Lung (tissue), 11 donors: ENCODE measurements at regions not wholly inside any gene's neighbourhood (a gene's known extent, or its start where the extent isn't known, plus 50 kb on each side); places are given as distances from the start of the nearest gene placed in this dataset.

ENCODE experiments used
- ATAC-seq: fragments of 200-7000 bp; cut with Tn5 transposase; one replicate; pipeline ENCODE4 v1.9.1; 2020; ENCODE audit warnings: moderate number of reproducible peaks; ENCODE audit not compliant: insufficient read depth, low FRiP score
- DNase-seq, 3 donors: peaks; one replicate each; pipeline ENCODE4 v3.0.0-alpha.2; 2013 to 2017
- H3K27ac ChIP-seq, 2 donors: one replicate each; pipeline ENCODE4 v1.5.1; 2013; ENCODE audit warnings: mild to moderate bottlenecking in 2 of 2, moderate library complexity in 2 of 2, control low read depth in 1 of 2, inconsistent platforms in 1 of 2, low read depth in 1 of 2, low read length in 1 of 2
- H3K27me3 ChIP-seq, 3 donors: one replicate each; pipeline ENCODE4 v1.5.1; 2013; ENCODE audit warnings: low read length in 2 of 3; ENCODE audit not compliant: control insufficient read depth in 3 of 3, insufficient read depth in 3 of 3
- H3K36me3 ChIP-seq, 4 donors: one replicate each; pipeline ENCODE4 v1.5.1; 2013; ENCODE audit warnings: low read length in 4 of 4, mild to moderate bottlenecking in 1 of 4, moderate library complexity in 1 of 4; ENCODE audit not compliant: control insufficient read depth in 4 of 4, insufficient read depth in 4 of 4
- H3K4me1 ChIP-seq, 5 donors: one replicate each; pipeline ENCODE4 v1.5.1; 2013; ENCODE audit warnings: low read length in 5 of 5, mild to moderate bottlenecking in 2 of 5, moderate library complexity in 1 of 5; ENCODE audit not compliant: control insufficient read depth in 5 of 5, insufficient read depth in 5 of 5
- H3K4me3 ChIP-seq: one replicate; pipeline ENCODE4 v1.5.1; 2013; ENCODE audit warnings: mild to moderate bottlenecking, control low read depth, moderate library complexity
- H3K9ac ChIP-seq, 2 donors: one replicate each; pipeline ENCODE4 v1.5.1; 2013; ENCODE audit warnings: low read length in 2 of 2, control low read depth in 1 of 2; ENCODE audit not compliant: insufficient read depth in 1 of 2
- H3K9me3 ChIP-seq, 4 donors: one replicate each; pipeline ENCODE4 v1.5.1; 2013; ENCODE audit warnings: low read length in 3 of 4, mild to moderate bottlenecking in 1 of 4, moderate library complexity in 1 of 4; ENCODE audit not compliant: control insufficient read depth in 4 of 4, insufficient read depth in 3 of 4
- CTCF ChIP-seq: IDR thresholded peaks from 2 replicates; pipeline ENCODE4 v1.5.1; 2012; ENCODE audit warnings: mild to moderate bottlenecking; ENCODE audit errors: control extremely low read depth, extremely low read depth
- WGBS, 2 donors: extraction: QIAGEN DNeasy Blood & Tissue Kit; methylation state at CpG; one replicate each; pipeline ENCODE4 v1.1.7; 2013; 5-methylcytosine and 5-hydroxymethylcytosine counted together
- donor health status: control.
- donor health status: control.
- donor health status: Bipolar disorder and iron deficiency.
- donor health status: healthy.
- donor health status: DM: yes; HTN: yes; CAD: no.

GRCh38 chr2:129059476-129059875, 740.8 kb upstream of the HS6ST1 start:
- H3K9me3 ChIP-seq, result no peaks in the 10 kb centered on the region
- DNase-seq (no peak), ATAC-seq (no peak)
- no peak overlapping the region for H3K9ac ChIP-seq
- no peak overlapping the region for H3K27ac ChIP-seq
- no peak for TF ChIP-seq CTCF
- H3K27me3 ChIP-seq, result no peaks in the 10 kb centered on the region
- H3K4me3 ChIP-seq, result no peak overlapping the region
- no peaks in the 10 kb centered on the region for H3K4me1 ChIP-seq
- 91 to 92% methylated on average over 7 of the region's 7 CpGs for WGBS, 2 donors
- H3K36me3 ChIP-seq, result no peaks in the 10 kb centered on the region

GRCh38 chr2:129061069-129061768, 742.6 kb upstream of the HS6ST1 start:
- H3K27me3 ChIP-seq, result no peaks in the 10 kb centered on the region
- DNase-seq (no peak), ATAC-seq (no peak)
- no peak overlapping the region for H3K9ac ChIP-seq
- no peak overlapping the region for H3K27ac ChIP-seq
- H3K4me1 ChIP-seq, result no peaks in the 10 kb centered on the region
- WGBS, 2 donors, result 71 to 80% methylated on average over 5 of the region's 5 CpGs
- no peak for TF ChIP-seq CTCF
- no peaks in the 10 kb centered on the region for H3K9me3 ChIP-seq
- no peaks in the 10 kb centered on the region for H3K36me3 ChIP-seq
- no peak overlapping the region for H3K4me3 ChIP-seq

GRCh38 chr2:129061769-129062121, 743.1 kb upstream of the HS6ST1 start:
- H3K4me1 ChIP-seq, result no peaks in the 10 kb centered on the region
- WGBS, 2 donors, result 91 to 96% methylated on average over 1 of the region's 1 CpG
- no peak overlapping the region for H3K4me3 ChIP-seq
- no peak overlapping the region for H3K9ac ChIP-seq
- H3K9me3 ChIP-seq, result no peaks in the 10 kb centered on the region
- ATAC-seq, result no peak
- H3K27me3 ChIP-seq, result no peaks in the 10 kb centered on the region
- no peaks in the 10 kb centered on the region for H3K36me3 ChIP-seq
- TF ChIP-seq CTCF, result no peak
- no peak for DNase-seq
- H3K27ac ChIP-seq, result no peak overlapping the region
